GM19452 (cell line): ENCODE measurements at regions not wholly inside any gene's neighbourhood (a gene's known extent, or its start where the extent isn't known, plus 50 kb on each side); places are given as distances from the start of the nearest gene placed in this dataset.
"Not testable (repeated sequence)": the region's sequence is repeated elsewhere in the genome, so short reads cannot be mapped to it uniquely, and the experiment has no call there.

ENCODE experiments used
- ATAC-seq: cut with Tn5 transposase; IDR thresholded peaks from one replicate; pipeline ENCODE4 v1.9.1; 2021; ENCODE audit not compliant: unreplicated experiment

- no peak for ATAC-seq
Observed at GRCh38 chr6:81148751-81149150, 603.7 kb downstream of the TENT5A start.

- no peak for ATAC-seq
Observed at GRCh38 chr6:81145506-81145905, 607.0 kb downstream of the TENT5A start.

GRCh38 chr6:81144346-81144745 lies 608.1 kb downstream of the TENT5A start:
- no peak for ATAC-seq

GRCh38 chr6:81138236-81138635 lies 614.2 kb downstream of the TENT5A start:
- ATAC-seq, result no peak

GRCh38 chr6:81130969-81131368 lies 621.5 kb downstream of the TENT5A start:
- ATAC-seq, result no peak

GRCh38 chr6:81130061-81130460 lies 622.4 kb downstream of the TENT5A start:
- ATAC-seq, result no peak

- no peak for ATAC-seq
Observed at GRCh38 chr6:81128671-81129070, 623.8 kb downstream of the TENT5A start.

- no peak for ATAC-seq
Observed at GRCh38 chr6:81126150-81126549, 626.3 kb downstream of the TENT5A start.

GRCh38 chr6:81120280-81120679 lies 632.2 kb downstream of the TENT5A start:
- no peak for ATAC-seq

- ATAC-seq, result no peak
Observed at GRCh38 chr6:81105998-81106397, 646.5 kb downstream of the TENT5A start.

- no peak for ATAC-seq
Observed at GRCh38 chr6:81098109-81098814, 654.2 kb downstream of the TENT5A start.

- ATAC-seq, result not testable (repeated sequence)
Observed at GRCh38 chr6:81096464-81096863, 656.0 kb downstream of the TENT5A start.

- no peak for ATAC-seq
Observed at GRCh38 chr6:81093051-81093450, 659.4 kb downstream of the TENT5A start.

GRCh38 chr6:81088145-81088544 lies 664.3 kb downstream of the TENT5A start:
- ATAC-seq, result no peak

- ATAC-seq, result no peak
Observed at GRCh38 chr6:81086991-81087390, 665.5 kb downstream of the TENT5A start.

GRCh38 chr6:81085431-81085790 lies 667.1 kb downstream of the TENT5A start:
- ATAC-seq, result no peak

GRCh38 chr6:81084776-81085430 lies 667.6 kb downstream of the TENT5A start:
- no peak for ATAC-seq

GRCh38 chr6:81075974-81076373 lies 676.5 kb downstream of the TENT5A start:
- ATAC-seq, result no peak

GRCh38 chr6:81073318-81073717 lies 679.2 kb downstream of the TENT5A start:
- no peak for ATAC-seq

GRCh38 chr6:81071121-81071520 lies 681.4 kb downstream of the TENT5A start:
- ATAC-seq, result no peak

- no peak for ATAC-seq
Observed at GRCh38 chr6:81067057-81067456, 685.4 kb downstream of the TENT5A start.

GRCh38 chr6:81063891-81064290 lies 688.6 kb downstream of the TENT5A start:
- no peak for ATAC-seq

GRCh38 chr6:81054036-81054435 lies 698.4 kb downstream of the TENT5A start:
- no peak for ATAC-seq
